H9 (cell line): ENCODE measurements at regions not wholly inside any gene's neighbourhood (a gene's known extent, or its start where the extent isn't known, plus 50 kb on each side); places are given as distances from the start of the nearest gene placed in this dataset.

Source experiments
- DNase-seq: peaks from one replicate; pipeline ENCODE4 v3.0.0-alpha.2; 2017
- H2AFZ ChIP-seq: one replicate; pipeline ENCODE4 v1.6.1; 2013; ENCODE audit warnings: mild to moderate bottlenecking, low read length, control low read depth, moderate library complexity
- H2AK5ac ChIP-seq: 2 replicates; pipeline ENCODE4 v1.6.1; 2013; ENCODE audit warnings: low read length, control low read depth, mixed read lengths; ENCODE audit not compliant: insufficient read length
- H2BK120ac ChIP-seq: one replicate; pipeline ENCODE4 v1.6.1; 2013; ENCODE audit warnings: low read depth, mild to moderate bottlenecking, low read length, control low read depth, inconsistent platforms; ENCODE audit not compliant: poor library complexity, severe bottlenecking
- H2BK12ac ChIP-seq: 2 replicates; pipeline ENCODE4 v1.6.1; 2013; ENCODE audit warnings: low read length, control low read depth, mixed read lengths, low read depth; ENCODE audit not compliant: insufficient read length
- H2BK15ac ChIP-seq: 2 replicates; pipeline ENCODE4 v1.6.1; 2013; ENCODE audit warnings: low read depth, low read length, control low read depth
- H2BK20ac ChIP-seq: one replicate; pipeline ENCODE4 v1.6.1; 2013; ENCODE audit warnings: low read depth, mild to moderate bottlenecking, low read length, control low read depth, inconsistent platforms; ENCODE audit not compliant: poor library complexity, severe bottlenecking
- H2BK5ac ChIP-seq: 2 replicates; pipeline ENCODE4 v1.6.1; 2013; ENCODE audit warnings: low read length, control low read depth, mixed read lengths; ENCODE audit not compliant: insufficient read length
- H3K14ac ChIP-seq: 2 replicates; pipeline ENCODE4 v1.6.1; 2013; ENCODE audit warnings: low read length, control low read depth; ENCODE audit not compliant: insufficient read depth
- H3K18ac ChIP-seq: 2 replicates; pipeline ENCODE4 v1.6.1; 2013; ENCODE audit warnings: low read depth, mild to moderate bottlenecking, mixed read lengths, low read length, control low read depth; ENCODE audit not compliant: insufficient read length
- H3K23ac ChIP-seq: 2 replicates; pipeline ENCODE4 v1.6.1; 2013; ENCODE audit warnings: low read length, control low read depth, mixed read lengths, low read depth; ENCODE audit not compliant: insufficient read length
- H3K23me2 ChIP-seq: 2 replicates; pipeline ENCODE4 v1.6.1; 2013; ENCODE audit warnings: low read depth, mild to moderate bottlenecking, mixed read lengths, low read length, control low read depth; ENCODE audit not compliant: insufficient read length, poor library complexity, severe bottlenecking
- H3K27ac ChIP-seq: 2 replicates; pipeline ENCODE4 v1.5.1; 2013; ENCODE audit warnings: low read length, control low read depth, mixed read lengths, low read depth; ENCODE audit not compliant: insufficient read length
- H3K27me3 ChIP-seq: 2 replicates; pipeline ENCODE4 v1.6.1; 2013; ENCODE audit warnings: low read length, control low read depth, inconsistent platforms; ENCODE audit not compliant: insufficient read depth
- H3K4ac ChIP-seq: 2 replicates; pipeline ENCODE4 v1.6.1; 2013; ENCODE audit warnings: low read depth, mild to moderate bottlenecking, control low read depth, inconsistent platforms, low read length, moderate library complexity
- H3K4me1 ChIP-seq: 2 replicates; pipeline ENCODE4 v1.6.1; 2013; ENCODE audit warnings: low read length, control low read depth, inconsistent platforms; ENCODE audit not compliant: insufficient read depth
- H3K4me2 ChIP-seq: 2 replicates; pipeline ENCODE4 v1.6.1; 2013; ENCODE audit warnings: low read length, control low read depth, mixed read lengths; ENCODE audit not compliant: insufficient read length, insufficient read depth
- H3K56ac ChIP-seq: 2 replicates; pipeline ENCODE4 v1.6.1; 2013; ENCODE audit warnings: low read depth, mild to moderate bottlenecking, mixed read lengths, low read length, control low read depth; ENCODE audit not compliant: insufficient read length
- H3K79me1 ChIP-seq: 2 replicates; pipeline ENCODE4 v1.6.1; 2013; ENCODE audit warnings: low read depth, mild to moderate bottlenecking, moderate library complexity, low read length, control low read depth, inconsistent platforms; ENCODE audit not compliant: insufficient read depth, poor library complexity, severe bottlenecking
- H3K79me2 ChIP-seq: 2 replicates; pipeline ENCODE4 v1.6.1; 2013; ENCODE audit warnings: low read length, control low read depth, inconsistent platforms; ENCODE audit not compliant: insufficient read depth
- H3K9ac ChIP-seq: 2 replicates; pipeline ENCODE4 v1.6.1; 2013; ENCODE audit warnings: low read length, control low read depth, mixed read lengths; ENCODE audit not compliant: insufficient read length; ENCODE audit errors: extremely low read depth
- H3K9me3 ChIP-seq: one replicate; pipeline ENCODE4 v1.6.1; 2013; ENCODE audit warnings: low read depth, low read length, inconsistent platforms; ENCODE audit not compliant: control insufficient read depth
- H3T11ph ChIP-seq: one replicate; pipeline ENCODE4 v1.6.1; 2013; ENCODE audit warnings: mild to moderate bottlenecking, low read length, control low read depth, inconsistent platforms
- H4K20me1 ChIP-seq: one replicate; pipeline ENCODE4 v1.6.1; 2013; ENCODE audit not compliant: control insufficient read depth, insufficient read length, insufficient read depth
- H4K5ac ChIP-seq: 2 replicates; pipeline ENCODE4 v1.6.1; 2013; ENCODE audit warnings: low read depth, mild to moderate bottlenecking, mixed read lengths, low read length, control low read depth; ENCODE audit not compliant: insufficient read length
- H4K8ac ChIP-seq: replicated peaks from 2 replicates; pipeline ENCODE4 v1.6.1; 2013; ENCODE audit warnings: low read length, control low read depth, mixed read lengths, low read depth; ENCODE audit not compliant: insufficient read length
- H4K91ac ChIP-seq: 2 replicates; pipeline ENCODE4 v1.6.1; 2013; ENCODE audit warnings: low read depth, mild to moderate bottlenecking, moderate library complexity, mixed read lengths, low read length, control low read depth; ENCODE audit not compliant: insufficient read length
- H3K27ac Mint-ChIP-seq, 3 experiments: 2 replicates in 2 of 3; 3 replicates in 1 of 3; pipeline ENCODE4 v1.8.0; 2020 to 2021; ENCODE audit warnings: mixed read lengths in 3 of 3, mild to moderate bottlenecking in 1 of 3, moderate library complexity in 1 of 3
- H3K27me3 Mint-ChIP-seq: 2 replicates; pipeline ENCODE4 v1.8.0; 2021; ENCODE audit warnings: low read depth, mild to moderate bottlenecking, moderate library complexity, mixed read lengths
- H3K36me3 Mint-ChIP-seq, 3 experiments: 2 replicates in 2 of 3; 3 replicates in 1 of 3; pipeline ENCODE4 v1.8.0; 2020 to 2021; ENCODE audit warnings: low read depth in 3 of 3, mixed read lengths in 3 of 3; ENCODE audit not compliant: insufficient read depth in 1 of 3
- H3K4me1 Mint-ChIP-seq, 2 experiments: 2 replicates each; pipeline ENCODE4 v1.8.0; 2020; ENCODE audit warnings: mixed read lengths in 2 of 2
- H3K4me3 Mint-ChIP-seq, 2 experiments: 2 replicates in 1 of 2; 3 replicates in 1 of 2; pipeline ENCODE4 v1.8.0; 2020 to 2021; ENCODE audit warnings: mild to moderate bottlenecking in 2 of 2, mixed read lengths in 2 of 2, moderate library complexity in 1 of 2
- H3K9me3 Mint-ChIP-seq, 2 experiments: 2 replicates in 1 of 2; 3 replicates in 1 of 2; pipeline ENCODE4 v1.8.0; 2020; ENCODE audit warnings: mild to moderate bottlenecking in 2 of 2, mixed read lengths in 2 of 2, moderate library complexity in 1 of 2
- CTCF ChIP-seq: fragments of 200-600 bp; sonication (generic); conservative IDR thresholded peaks from 3 replicates; pipeline ENCODE4 v1.8.0; 2021; ENCODE audit warnings: antibody characterized with exemption, mild to moderate bottlenecking
- WGBS: extraction: QIAGEN DNeasy Blood & Tissue Kit; methylation state at CpG from one replicate; pipeline ENCODE4 v1.1.7; 2013; ENCODE audit warnings: missing lambda C conversion rate, low lambda C conversion rate, mixed read lengths; ENCODE audit not compliant: insufficient read length; ENCODE audit errors: extremely low coverage; 5-methylcytosine and 5-hydroxymethylcytosine counted together

- TF ChIP-seq CTCF: no peak
- no peak overlapping the region for H2BK15ac ChIP-seq
- no peaks in the 10 kb centered on the region for H3K79me1 ChIP-seq
- no peak overlapping the region for H3K4me2 ChIP-seq
- H3K23ac ChIP-seq: no peak overlapping the region
- Mint-ChIP-seq H3K4me1 (peaks cover 18 to 37% of the 10 kb centered on the region in 2 experiments), H3K27ac (no peak overlapping the region), H3K36me3 (no peaks in the 10 kb centered on the region), H3K9me3 (no peaks in the 10 kb centered on the region), H3K4me3 (no peak overlapping the region), H3K27me3 (peaks cover 64% of the 10 kb centered on the region)
- H3K4me1 ChIP-seq: no peaks in the 10 kb centered on the region
- no peak overlapping the region for H4K5ac ChIP-seq
- peaks cover 2% of the 10 kb centered on the region; the same call in 1 of the 2 replicates for H3K27me3 ChIP-seq
- H3T11ph ChIP-seq: no peak overlapping the region
- no peak overlapping the region for H3K56ac ChIP-seq
- H3K9ac ChIP-seq: no peak overlapping the region
- no peak overlapping the region for H3K18ac ChIP-seq
- no peak overlapping the region for H2BK12ac ChIP-seq
- H3K14ac ChIP-seq: no peak overlapping the region
- no peaks in the 10 kb centered on the region for H3K9me3 ChIP-seq
- no peak overlapping the region for H2BK20ac ChIP-seq
- no peak overlapping the region for H2BK120ac ChIP-seq
- H2AFZ ChIP-seq: no peak overlapping the region
- no peak overlapping the region for H2AK5ac ChIP-seq
- H4K20me1 ChIP-seq: no peaks in the 10 kb centered on the region
- H3K23me2 ChIP-seq: no peaks in the 10 kb centered on the region
- WGBS: no CpG with 5 or more reads among the region's 6 CpGs
- no peak overlapping the region for H3K27ac ChIP-seq
- no peaks in the 10 kb centered on the region for H3K79me2 ChIP-seq
- no peak overlapping the region for H4K91ac ChIP-seq
- no peak overlapping the region for H2BK5ac ChIP-seq
- no peak overlapping the region for H3K4ac ChIP-seq
- no peak overlapping the region for H4K8ac ChIP-seq
- DNase-seq: no peak
Observed at GRCh38 chr2:9141091-9141667, 65.4 kb upstream of the ASAP2 start.
